Mesenchymal stem cell (in vitro differentiated cells and primary cell): ENCODE measurements at regions not wholly inside any gene's neighbourhood (a gene's known extent, or its start where the extent isn't known, plus 50 kb on each side); places are given as distances from the start of the nearest gene placed in this dataset.

ENCODE experiments used
- DNase-seq: peaks from one replicate; pipeline ENCODE4 v3.0.0-alpha.2; 2013
- H2AFZ ChIP-seq: one replicate; pipeline ENCODE4 v1.6.1; 2013; ENCODE audit warnings: low read depth, mild to moderate bottlenecking, control low read depth, inconsistent platforms, low read length, moderate library complexity
- H2AK5ac ChIP-seq: 2 replicates; pipeline ENCODE4 v1.6.1; 2013; ENCODE audit warnings: low read length, moderate library complexity, mild to moderate bottlenecking, inconsistent platforms; ENCODE audit not compliant: severe bottlenecking
- H2BK120ac ChIP-seq: one replicate; pipeline ENCODE4 v1.6.1; 2013; ENCODE audit warnings: low read depth, mild to moderate bottlenecking, inconsistent platforms, low read length, moderate library complexity
- H2BK12ac ChIP-seq, 2 experiments: one replicate each; pipeline ENCODE4 v1.6.1; 2013; ENCODE audit warnings: inconsistent platforms in 2 of 2, low read length in 2 of 2, mild to moderate bottlenecking in 2 of 2, moderate library complexity in 2 of 2, control low read depth in 1 of 2
- H2BK15ac ChIP-seq: one replicate; pipeline ENCODE4 v1.6.1; 2013; ENCODE audit warnings: mild to moderate bottlenecking, low read depth, inconsistent platforms; ENCODE audit not compliant: poor library complexity, severe bottlenecking
- H2BK5ac ChIP-seq: 2 replicates; pipeline ENCODE4 v1.6.1; 2013; ENCODE audit warnings: low read depth, mild to moderate bottlenecking, low read length, control low read depth, inconsistent platforms; ENCODE audit not compliant: poor library complexity, severe bottlenecking
- H3K14ac ChIP-seq, 2 experiments: one replicate each; pipeline ENCODE4 v1.6.1; 2013; ENCODE audit warnings: inconsistent platforms in 2 of 2, low read length in 2 of 2, control low read depth in 1 of 2, mild to moderate bottlenecking in 1 of 2, moderate library complexity in 1 of 2
- H3K18ac ChIP-seq, 2 experiments: one replicate each; pipeline ENCODE4 v1.6.1; 2013; ENCODE audit warnings: inconsistent platforms in 2 of 2, low read length in 2 of 2, control low read depth in 1 of 2, low read depth in 1 of 2, mild to moderate bottlenecking in 1 of 2
- H3K23ac ChIP-seq, 2 experiments: one replicate each; pipeline ENCODE4 v1.6.1; 2013; ENCODE audit warnings: inconsistent platforms in 2 of 2, low read length in 2 of 2, mild to moderate bottlenecking in 2 of 2, moderate library complexity in 2 of 2, control low read depth in 1 of 2
- H3K27ac ChIP-seq: 2 replicates; pipeline ENCODE4 v1.5.1; 2013; ENCODE audit warnings: mild to moderate bottlenecking, moderate library complexity, low read length, control low read depth, inconsistent platforms; ENCODE audit not compliant: poor library complexity, severe bottlenecking
- H3K27me3 ChIP-seq, 2 experiments: 2 replicates each; pipeline versions ENCODE4 v1.6.1 to v1.7.0; 2013; ENCODE audit warnings: low read length in 2 of 2, mild to moderate bottlenecking in 2 of 2, moderate library complexity in 2 of 2, control low read depth in 1 of 2, inconsistent platforms in 1 of 2; ENCODE audit not compliant: control insufficient read depth in 1 of 2, insufficient read depth in 1 of 2
- H3K36me3 ChIP-seq, 2 experiments: 2 replicates each; pipeline versions ENCODE4 v1.6.1 to v1.7.0; 2013; ENCODE audit warnings: low read length in 2 of 2, control low read depth in 1 of 2, inconsistent platforms in 1 of 2, low read depth in 1 of 2, mild to moderate bottlenecking in 1 of 2; ENCODE audit not compliant: insufficient read depth in 2 of 2, control insufficient read depth in 1 of 2
- H3K4ac ChIP-seq, 2 experiments: one replicate each; pipeline ENCODE4 v1.6.1; 2013; ENCODE audit warnings: inconsistent platforms in 2 of 2, low read length in 2 of 2, mild to moderate bottlenecking in 2 of 2, moderate library complexity in 2 of 2, control low read depth in 1 of 2, low read depth in 1 of 2
- H3K4me1 ChIP-seq: 2 replicates; pipeline ENCODE4 v1.6.1; 2013; ENCODE audit warnings: low read depth, low read length, control low read depth; ENCODE audit not compliant: control insufficient read depth, insufficient read depth
- H3K4me2 ChIP-seq: 2 replicates; pipeline ENCODE4 v1.6.1; 2013; ENCODE audit warnings: low read length, mild to moderate bottlenecking, inconsistent platforms; ENCODE audit not compliant: poor library complexity, severe bottlenecking
- H3K4me3 ChIP-seq, 2 experiments: 2 replicates each; pipeline versions ENCODE4 v1.5.1 to v1.7.0; 2013; ENCODE audit warnings: low read length in 2 of 2, mild to moderate bottlenecking in 2 of 2, control low read depth in 1 of 2, low read depth in 1 of 2; ENCODE audit not compliant: insufficient read depth in 1 of 2
- H3K79me1 ChIP-seq: replicated peaks from 2 replicates; pipeline ENCODE4 v1.6.1; 2013; ENCODE audit warnings: mild to moderate bottlenecking, control low read depth, low read length, inconsistent platforms; ENCODE audit not compliant: poor library complexity, severe bottlenecking
- H3K9ac ChIP-seq: 2 replicates; pipeline ENCODE4 v1.7.0; 2013; ENCODE audit warnings: mild to moderate bottlenecking, low read length, moderate library complexity
- H3K9me3 ChIP-seq: 2 replicates; pipeline ENCODE4 v1.7.0; 2013; ENCODE audit warnings: mild to moderate bottlenecking, low read length; ENCODE audit not compliant: control insufficient read depth
- H4K8ac ChIP-seq: one replicate; pipeline ENCODE4 v1.6.1; 2013; ENCODE audit warnings: inconsistent platforms, mild to moderate bottlenecking, low read length, moderate library complexity
- H4K91ac ChIP-seq: one replicate; pipeline ENCODE4 v1.6.1; 2013; ENCODE audit warnings: mild to moderate bottlenecking, low read length, inconsistent platforms
- WGBS: methylation state at CpG from one replicate; pipeline ENCODE4 v1.1.7; 2013; ENCODE audit warnings: mixed read lengths; 5-methylcytosine and 5-hydroxymethylcytosine counted together

GRCh38 chr5:98424681-98425450 lies 348.6 kb upstream of the RGMB start:
- H4K91ac ChIP-seq: no peak overlapping the region
- H3K79me1 ChIP-seq: no peaks in the 10 kb centered on the region
- no peak overlapping the region for H2BK5ac ChIP-seq
- no peaks in the 10 kb centered on the region for H3K4me1 ChIP-seq
- H3K14ac ChIP-seq: no peak overlapping the region
- H3K36me3 ChIP-seq: no peaks in the 10 kb centered on the region
- H3K9ac ChIP-seq: peak overlapping the region; percentile 79
- H2AFZ ChIP-seq: no peak overlapping the region
- no peak overlapping the region for H3K18ac ChIP-seq
- H3K27ac ChIP-seq: no peak overlapping the region
- no peak overlapping the region for H3K23ac ChIP-seq
- H3K9me3 ChIP-seq: no peaks in the 10 kb centered on the region
- H3K4me3 ChIP-seq: peak overlapping the region in 1 of 2 experiments; percentile 27
- H2BK120ac ChIP-seq: no peak overlapping the region
- peak; percentile 14 for DNase-seq
- H2BK12ac ChIP-seq: no peak overlapping the region
- H2BK15ac ChIP-seq: no peak overlapping the region
- WGBS: 71% methylated on average over 3 of the region's 4 CpGs
- H3K27me3 ChIP-seq: no peaks in the 10 kb centered on the region
- no peak overlapping the region for H4K8ac ChIP-seq
- no peak overlapping the region for H3K4me2 ChIP-seq
- no peak overlapping the region for H3K4ac ChIP-seq
- H2AK5ac ChIP-seq: no peak overlapping the region

GRCh38 chr5:98425640-98426039 lies 347.8 kb upstream of the RGMB start:
- no peak for DNase-seq

GRCh38 chr5:98428806-98429205 lies 344.7 kb upstream of the RGMB start:
- H3K9me3 ChIP-seq: no peaks in the 10 kb centered on the region
- peak overlapping the region in 1 of 2 experiments; percentile 54 for H3K4me3 ChIP-seq
- H3K27me3 ChIP-seq: no peaks in the 10 kb centered on the region
- no peak overlapping the region for H4K8ac ChIP-seq
- no peak overlapping the region for H3K9ac ChIP-seq
- H3K18ac ChIP-seq: no peak overlapping the region
- 37% methylated on average over 4 of the region's 4 CpGs for WGBS
- H3K4me1 ChIP-seq: no peaks in the 10 kb centered on the region
- H2AFZ ChIP-seq: no peak overlapping the region
- no peak overlapping the region for H3K27ac ChIP-seq
- H3K4me2 ChIP-seq: no peak overlapping the region
- no peak overlapping the region for H2BK15ac ChIP-seq
- no peak overlapping the region for H2BK5ac ChIP-seq
- no peak overlapping the region for H3K23ac ChIP-seq
- no peak overlapping the region for H2AK5ac ChIP-seq
- no peak overlapping the region for H2BK120ac ChIP-seq
- H3K36me3 ChIP-seq: no peaks in the 10 kb centered on the region
- DNase-seq: peak; percentile 77
- H3K79me1 ChIP-seq: no peaks in the 10 kb centered on the region
- no peak overlapping the region for H2BK12ac ChIP-seq
- H3K4ac ChIP-seq: no peak overlapping the region
- H4K91ac ChIP-seq: no peak overlapping the region
- H3K14ac ChIP-seq: no peak overlapping the region

More at GRCh38 chr5:98425640-98426039, 347.8 kb upstream of the RGMB start:
- H4K91ac ChIP-seq: no peak overlapping the region
- H3K4me3 ChIP-seq: peak overlapping the region in 1 of 2 experiments; percentile 27
- H3K9ac ChIP-seq: peak overlapping the region; percentile 79
- no peaks in the 10 kb centered on the region for H3K79me1 ChIP-seq
- H3K4me2 ChIP-seq: no peak overlapping the region
- H3K4me1 ChIP-seq: no peaks in the 10 kb centered on the region
- H2BK12ac ChIP-seq: no peak overlapping the region
- H3K27ac ChIP-seq: no peak overlapping the region
- no peak overlapping the region for H4K8ac ChIP-seq
- no peak overlapping the region for H3K18ac ChIP-seq
- H2BK5ac ChIP-seq: no peak overlapping the region
- H2BK120ac ChIP-seq: no peak overlapping the region
- no peak overlapping the region for H2AFZ ChIP-seq
- no peak overlapping the region for H2BK15ac ChIP-seq
- no peak overlapping the region for H3K23ac ChIP-seq
- no peak overlapping the region for H3K4ac ChIP-seq
- H3K9me3 ChIP-seq: no peaks in the 10 kb centered on the region
- no peak overlapping the region for H2AK5ac ChIP-seq
- no peak overlapping the region for H3K14ac ChIP-seq
- H3K27me3 ChIP-seq: no peaks in the 10 kb centered on the region
- no peaks in the 10 kb centered on the region for H3K36me3 ChIP-seq

GRCh38 chr5:98432378-98432777 lies 341.1 kb upstream of the RGMB start:
- Histone ChIP-seq H3K79me1 (no peaks in the 10 kb centered on the region), H3K9ac (peak overlapping the region; percentile 61), H3K36me3 (no peaks in the 10 kb centered on the region), H3K4me1 (no peaks in the 10 kb centered on the region), H3K27ac (no peak overlapping the region), H2BK120ac (no peak overlapping the region), H2BK12ac (no peak overlapping the region), H2AK5ac (no peak overlapping the region), H3K4me3 (no peak overlapping the region), H4K8ac (no peak overlapping the region), H2AFZ (no peak overlapping the region), H3K18ac (no peak overlapping the region), H3K14ac (no peak overlapping the region), H3K9me3 (peaks cover 16% of the 10 kb centered on the region), H4K91ac (no peak overlapping the region), H3K27me3 (no peaks in the 10 kb centered on the region), H3K4ac (no peak overlapping the region), H3K23ac (no peak overlapping the region), H3K4me2 (no peak overlapping the region), H2BK5ac (no peak overlapping the region), H2BK15ac (no peak overlapping the region)
- no peak for DNase-seq
- 54% methylated on average over 3 of the region's 3 CpGs for WGBS
